K562 (cell line): ENCODE measurements at regions not wholly inside any gene's neighbourhood (a gene's known extent, or its start where the extent isn't known, plus 50 kb on each side); places are given as distances from the start of the nearest gene placed in this dataset.
A peak's percentile ranks its signal among the peaks of the same experiment; 100 is the strongest.

Source experiments
- CBFA2T2 ChIP-seq: fragments of 450-650 bp; conservative IDR thresholded peaks from 2 replicates; pipeline ENCODE4 v1.6.1; 2017; ENCODE audit warnings: mild to moderate bottlenecking
- CBFA2T3 ChIP-seq: fragments of 450-650 bp; IDR thresholded peaks from 2 replicates; pipeline ENCODE4 v1.6.1; 2017
- CGGBP1 ChIP-seq: fragments of 250-450 bp; sonication (Bioruptor Pico); IDR thresholded peaks from 2 replicates; pipeline ENCODE4 v1.9.0; 2021; ENCODE audit warnings: mild to moderate bottlenecking
- ELF2 ChIP-seq: fragments of 250-450 bp; sonication (Bioruptor Pico); IDR thresholded peaks from 2 replicates; pipeline ENCODE4 v1.5.0; 2021; ENCODE audit warnings: mild to moderate bottlenecking
- ELF4 ChIP-seq: fragments of 450-650 bp; formaldehyde crosslinking; IDR thresholded peaks from 2 replicates; pipeline ENCODE4 v1.4.0; 2022; ENCODE audit warnings: missing genetic modification characterization
- ELK1 ChIP-seq: sonication (generic); formaldehyde crosslinking; IDR thresholded peaks from 2 replicates; pipeline ENCODE4 v1.8.1; 2022; ENCODE audit warnings: missing genetic modification reagents
- GATAD2B ChIP-seq: fragments of 450-650 bp; IDR thresholded peaks from 2 replicates; pipeline ENCODE4 v1.6.1; 2017; ENCODE audit warnings: mild to moderate bottlenecking, borderline replicate concordance
- GTF2E2 ChIP-seq: fragments of 200-800 bp; sonication (Bioruptor generic); IDR thresholded peaks from 2 replicates; pipeline ENCODE4 v1.6.1; 2016; ENCODE audit warnings: missing genetic modification characterization, missing compliant biosample characterization
- HIVEP1 ChIP-seq: fragments of 250-450 bp; sonication (Bioruptor Pico); IDR thresholded peaks from 2 replicates; pipeline ENCODE4 v1.4.0; 2020; ENCODE audit warnings: mild to moderate bottlenecking
- ILF3 ChIP-seq: fragments of 450-650 bp; IDR thresholded peaks from 2 replicates; pipeline ENCODE4 v1.6.1; 2018; ENCODE audit warnings: antibody characterized with exemption, mild to moderate bottlenecking, moderate library complexity, borderline replicate concordance
- JUND ChIP-seq, 2 experiments: IDR thresholded peaks; 2 replicates in 1 of 2; 3 replicates in 1 of 2; pipeline ENCODE4 v1.6.1; 2011; ENCODE audit warnings: borderline replicate concordance in 2 of 2, low read depth in 2 of 2, low read length in 2 of 2, improper control_type of control experiment in 1 of 2, missing biosample characterization in 1 of 2, missing genetic modification characterization in 1 of 2, missing genetic modification reagents in 1 of 2
- MEIS2 ChIP-seq: fragments of 450-650 bp; IDR thresholded peaks from 2 replicates; pipeline ENCODE4 v1.6.1; 2014; ENCODE audit warnings: mild to moderate bottlenecking; ENCODE audit not compliant: partially characterized antibody
- RB1 ChIP-seq: fragments of 450-650 bp; IDR thresholded peaks from 2 replicates; pipeline ENCODE4 v1.6.1; 2017; ENCODE audit warnings: low read depth, mild to moderate bottlenecking
- RFX5 ChIP-seq: IDR thresholded peaks from 2 replicates; pipeline ENCODE4 v1.6.1; 2011; ENCODE audit warnings: low read depth, mild to moderate bottlenecking, improper control_type of control experiment, low read length
- SNAPC5 ChIP-seq: fragments of 250-450 bp; sonication (Bioruptor Pico); IDR thresholded peaks from 2 replicates; pipeline ENCODE4 v1.8.0; 2021; ENCODE audit warnings: moderate library complexity, mild to moderate bottlenecking, inconsistent platforms
- SRSF7 ChIP-seq: fragments of 200-400 bp; formaldehyde crosslinking; optimal IDR thresholded peaks from 2 replicates; pipeline ENCODE3; 2017; ENCODE audit warnings: mild to moderate bottlenecking, low read depth, low read length
- STAG1 ChIP-seq: sonication (generic); formaldehyde crosslinking; IDR thresholded peaks from 2 replicates; pipeline ENCODE4 v1.5.0; 2020; ENCODE audit warnings: missing genetic modification reagents, borderline replicate concordance
- TAF7 ChIP-seq: fragments of 450-650 bp; IDR thresholded peaks from 2 replicates; pipeline ENCODE4 v1.6.1; 2016; ENCODE audit warnings: missing genetic modification characterization, missing compliant biosample characterization
- TSHZ1 ChIP-seq: fragments of 250-450 bp; sonication (Bioruptor Pico); IDR thresholded peaks from 2 replicates; pipeline ENCODE4 v1.4.0; 2020; ENCODE audit warnings: mild to moderate bottlenecking, moderate library complexity
- ZBTB33 ChIP-seq: sonication (generic); formaldehyde crosslinking; IDR thresholded peaks from 2 replicates; pipeline ENCODE4 v1.8.1; 2023; ENCODE audit warnings: mild to moderate bottlenecking, missing genetic modification reagents
- ZNF274 ChIP-seq: IDR thresholded peaks from 2 replicates; pipeline ENCODE4 v1.6.1; 2011; ENCODE audit warnings: low read depth, mild to moderate bottlenecking, low read length, moderate library complexity, borderline replicate concordance

GRCh38 chr5:71782771-71783770 is 64.0 kb downstream of the CARTPT start (continued):
- TF ChIP-seq ZBTB33 (CRISPR knock-in tag) (peak; percentile 81), GTF2E2 (tag) (no peak), GATAD2B (no peak), RB1 (no peak), ILF3 (no peak), SRSF7 (no peak), CBFA2T2 (no peak), TAF7 (tag) (no peak), CBFA2T3 (no peak), CGGBP1 (CRISPR knock-in tag) (no peak), HIVEP1 (CRISPR knock-in tag) (no peak), ELK1 (CRISPR knock-in tag) (no peak), MEIS2 (peak; percentile 22), TSHZ1 (CRISPR knock-in tag) (no peak), JUND (IDR thresholded peaks at IDR 0.05; ENCODE audit: borderline replicate concordance, low read depth, low read length) (no peak), JUND (tag; IDR thresholded peaks at IDR 0.05; ENCODE audit: borderline replicate concordance, low read depth, low read length) (no peak), ZNF274 (no peak), SNAPC5 (CRISPR knock-in tag) (no peak), STAG1 (CRISPR knock-in tag) (peak; percentile 75; the same call in 1 of the 2 replicates), ELF2 (CRISPR knock-in tag) (no peak), ELF4 (CRISPR knock-in tag) (no peak), RFX5 (no peak)
